ENCODE measurements at regions not wholly inside any gene's neighbourhood (a gene's known extent, or its start where the extent isn't known, plus 50 kb on each side); places are given as distances from the start of the nearest gene placed in this dataset.

DNA sequence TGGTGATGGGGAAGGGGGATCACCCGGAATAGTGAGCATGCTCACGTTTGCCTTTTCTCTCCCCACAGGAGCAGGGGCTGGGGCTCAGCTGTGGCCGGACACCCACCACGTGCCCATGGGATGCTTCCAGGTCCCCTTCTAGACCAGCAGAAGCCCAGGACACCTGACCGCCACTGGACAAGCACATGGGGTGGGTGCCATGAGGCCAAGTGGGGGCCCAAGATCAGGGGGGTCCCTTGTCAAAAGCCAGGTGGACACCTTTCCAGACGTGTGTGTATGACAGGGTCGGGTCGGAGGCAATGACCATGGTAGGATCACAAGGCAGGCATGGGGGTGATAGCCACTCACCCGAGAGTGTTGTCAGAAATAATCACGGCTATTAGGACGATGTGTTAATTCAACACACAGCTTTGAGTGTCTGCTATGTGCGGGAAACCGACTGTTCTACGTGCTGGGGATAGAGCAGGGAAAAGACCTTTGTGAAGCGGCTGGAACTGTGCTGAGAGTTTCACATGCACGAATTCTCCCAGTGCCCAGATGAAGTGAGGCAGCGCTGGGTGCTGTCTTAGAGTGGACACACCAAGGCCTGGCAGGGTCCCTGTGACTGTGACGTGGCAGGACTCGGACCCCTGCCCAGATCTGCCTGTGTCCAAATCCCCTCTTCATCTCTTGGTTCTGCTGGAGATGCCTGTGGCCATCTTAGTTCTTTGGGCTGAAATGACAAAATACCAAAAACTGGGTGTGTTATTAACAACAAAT lies 244.7 kb downstream of the NDUFA10 start:
- no peak for DNase-seq
- intact Hi-C loops (cut with DNase I; ENCODE audit: low total_unique reads): no loop called here

DNA sequence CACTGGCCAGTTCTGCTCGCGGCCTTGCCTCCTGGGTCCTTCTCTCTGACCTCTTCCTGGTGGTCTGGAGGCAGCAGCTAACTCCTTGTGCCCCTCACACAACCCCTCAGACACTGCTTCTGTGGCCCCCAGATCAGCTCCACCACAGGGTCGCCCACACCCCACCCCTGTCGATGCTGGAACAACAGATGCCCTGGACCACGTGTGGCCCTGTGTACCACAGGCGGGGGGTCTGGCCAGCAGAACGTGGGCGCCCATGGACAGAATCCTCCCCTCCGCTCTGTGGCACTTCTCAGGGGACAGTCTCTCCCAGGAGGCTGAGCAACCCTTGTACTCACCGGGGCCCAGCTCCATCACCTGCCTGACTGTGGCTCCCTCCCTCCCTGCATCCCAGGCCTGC lies 245.6 kb downstream of the NDUFA10 start:
- H3K27ac ChIP-seq: no peak overlapping the region
- no peak overlapping the region for H3K4me3 ChIP-seq
- whole genome bisulfite sequencing, 5 donors: 84 to 95% (median 90%) methylated on average over 10 of the region's 10 CpGs
- intact Hi-C loops (cut with DNase I; ENCODE audit: low total_unique reads): no loop called here
- H3K27me3 ChIP-seq: peaks cover 0 to 20% (median 0%) of the 10 kb centered on the region in 3 donors
- no peaks in the 10 kb centered on the region for H3K4me1 ChIP-seq
- TF ChIP-seq POLR2AphosphoS5 (IDR thresholded peaks at IDR 0.05) (no peak), EP300 (IDR thresholded peaks at IDR 0.05) (no peak), POLR2A (IDR thresholded peaks at IDR 0.05) (no peak)
- TF ChIP-seq, protein P1, sequence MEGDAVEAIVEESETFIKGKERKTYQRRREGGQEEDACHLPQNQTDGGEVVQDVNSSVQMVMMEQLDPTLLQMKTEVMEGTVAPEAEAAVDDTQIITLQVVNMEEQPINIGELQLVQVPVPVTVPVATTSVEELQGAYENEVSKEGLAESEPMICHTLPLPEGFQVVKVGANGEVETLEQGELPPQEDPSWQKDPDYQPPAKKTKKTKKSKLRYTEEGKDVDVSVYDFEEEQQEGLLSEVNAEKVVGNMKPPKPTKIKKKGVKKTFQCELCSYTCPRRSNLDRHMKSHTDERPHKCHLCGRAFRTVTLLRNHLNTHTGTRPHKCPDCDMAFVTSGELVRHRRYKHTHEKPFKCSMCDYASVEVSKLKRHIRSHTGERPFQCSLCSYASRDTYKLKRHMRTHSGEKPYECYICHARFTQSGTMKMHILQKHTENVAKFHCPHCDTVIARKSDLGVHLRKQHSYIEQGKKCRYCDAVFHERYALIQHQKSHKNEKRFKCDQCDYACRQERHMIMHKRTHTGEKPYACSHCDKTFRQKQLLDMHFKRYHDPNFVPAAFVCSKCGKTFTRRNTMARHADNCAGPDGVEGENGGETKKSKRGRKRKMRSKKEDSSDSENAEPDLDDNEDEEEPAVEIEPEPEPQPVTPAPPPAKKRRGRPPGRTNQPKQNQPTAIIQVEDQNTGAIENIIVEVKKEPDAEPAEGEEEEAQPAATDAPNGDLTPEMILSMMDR (IDR thresholded peaks at IDR 0.05): no peak
- peaks cover 0 to 15% (median 4%) of the 10 kb centered on the region in 4 donors for H3K9me3 ChIP-seq
- DNase-seq: peak in 1 of 2 donors; percentile 19
- H3K36me3 ChIP-seq: no peaks in the 10 kb centered on the region

More for the DNA sequence above, 244.7 kb downstream of the NDUFA10 start:
- H3K9me3 ChIP-seq: peaks cover 0 to 15% (median 4%) of the 10 kb centered on the region in 4 donors
- no peak overlapping the region for H3K4me3 ChIP-seq
- peaks cover 0 to 20% (median 0%) of the 10 kb centered on the region in 3 donors for H3K27me3 ChIP-seq
- H3K27ac ChIP-seq: no peak overlapping the region
- no peak for TF ChIP-seq EP300 (IDR thresholded peaks at IDR 0.05)
- TF ChIP-seq POLR2A (IDR thresholded peaks at IDR 0.05): no peak
- TF ChIP-seq POLR2AphosphoS5 (IDR thresholded peaks at IDR 0.05): no peak
- TF ChIP-seq, protein P1 (IDR thresholded peaks at IDR 0.05): no peak
- no peaks in the 10 kb centered on the region for H3K36me3 ChIP-seq
- no peaks in the 10 kb centered on the region for H3K4me1 ChIP-seq
- WGBS, 5 donors: 87 to 92% (median 89%) methylated on average over 19 of the region's 19 CpGs

DNA sequence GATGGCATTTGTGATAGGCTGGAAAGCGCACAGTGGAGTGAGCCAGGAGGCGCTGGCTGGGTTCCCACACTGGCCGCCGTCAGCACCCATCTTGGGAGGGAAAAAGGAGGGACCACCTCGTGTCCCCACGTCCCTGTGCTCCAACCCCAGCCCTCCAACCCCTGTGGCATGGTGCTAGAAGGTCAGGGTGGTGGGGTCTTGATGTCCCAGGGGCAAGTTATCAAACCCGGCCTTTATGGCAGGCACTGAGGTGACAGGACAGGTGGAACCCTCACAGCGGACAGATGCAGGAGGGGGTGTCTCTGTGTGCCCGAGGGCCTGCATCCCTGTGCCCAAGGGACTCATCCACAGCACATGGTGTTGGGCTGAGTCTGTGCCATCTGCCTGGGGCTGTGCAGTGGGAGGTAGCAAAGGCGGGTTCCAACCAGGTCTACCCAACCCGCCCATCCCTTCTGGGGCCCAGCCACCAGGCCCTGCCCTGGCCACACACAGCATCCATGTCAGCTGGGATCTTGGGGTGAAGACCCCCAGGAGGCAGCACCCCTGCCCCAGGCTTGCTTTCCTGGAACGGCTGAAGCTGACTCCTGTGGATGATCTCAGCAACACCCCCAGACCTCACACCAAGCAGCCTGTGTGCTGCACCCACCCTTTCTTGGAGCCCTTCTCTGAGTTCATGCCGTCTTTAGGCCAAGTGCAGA lies 246.1 kb downstream of the NDUFA10 start:
- Histone ChIP-seq H3K9me3 (peaks cover 0 to 15% (median 4%) of the 10 kb centered on the region in 4 donors), H3K4me1 (no peaks in the 10 kb centered on the region), H3K27me3 (peaks cover 0 to 24% (median 0%) of the 10 kb centered on the region in 3 donors), H3K4me3 (no peak overlapping the region), H3K27ac (no peak overlapping the region), H3K36me3 (no peaks in the 10 kb centered on the region)
- DNase-seq: peak in 1 of 2 donors; percentile 19
- TF ChIP-seq EP300 (IDR thresholded peaks at IDR 0.05) (no peak), POLR2A (IDR thresholded peaks at IDR 0.05) (no peak), POLR2AphosphoS5 (IDR thresholded peaks at IDR 0.05) (no peak)
- TF ChIP-seq, protein P1 (IDR thresholded peaks at IDR 0.05): no peak
- intact Hi-C loops (cut with DNase I; ENCODE audit: low total_unique reads): no loop called here
- whole genome bisulfite sequencing, 5 donors: 81 to 94% (median 87%) methylated on average over 7 to 13 of the region's 13 CpGs

DNA sequence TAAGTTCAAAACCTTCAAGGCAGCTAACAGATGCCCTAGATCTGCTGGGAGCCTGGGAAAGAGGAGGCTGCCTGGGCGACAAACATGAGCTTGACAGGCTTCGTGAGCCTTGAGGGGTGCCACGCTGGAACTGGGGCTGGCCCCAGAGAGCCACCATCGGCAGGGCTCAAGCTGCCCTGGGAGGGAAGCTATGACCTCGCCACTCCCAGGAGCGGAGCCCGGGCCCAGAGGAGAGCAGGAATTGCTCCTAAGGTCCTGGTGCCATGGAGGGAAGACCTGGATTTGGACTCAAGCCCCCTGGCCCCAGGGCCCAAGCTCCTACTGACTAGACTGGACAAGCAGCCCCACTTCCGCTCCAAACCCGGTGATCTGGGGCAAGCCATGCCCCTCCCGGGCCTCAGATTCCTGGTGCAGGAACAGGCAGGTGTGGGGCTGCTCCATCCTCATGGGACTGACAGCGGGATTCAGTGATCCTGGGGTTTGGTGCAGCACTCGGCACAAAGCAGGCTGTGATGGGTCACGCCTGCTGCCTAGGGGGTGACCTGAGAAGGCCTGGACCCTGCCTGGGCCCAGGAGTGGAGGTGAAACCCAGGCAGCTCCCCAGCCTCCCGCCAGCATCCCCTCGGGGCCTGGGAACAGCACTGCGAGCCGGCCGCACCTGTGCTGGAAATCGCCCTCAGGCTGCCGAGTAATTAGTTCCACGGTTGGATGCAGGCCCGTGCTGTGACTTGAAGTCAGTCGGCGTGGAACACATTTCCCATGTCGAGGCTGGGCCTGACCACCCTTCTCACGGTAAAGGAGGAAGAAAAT lies 246.9 kb downstream of the NDUFA10 start:
- H3K27ac ChIP-seq: no peak overlapping the region
- intact Hi-C loops (cut with DNase I; ENCODE audit: low total_unique reads): no loop called here
- H3K27me3 ChIP-seq: peaks cover 0 to 26% (median 0%) of the 10 kb centered on the region in 3 donors
- no peak overlapping the region for H3K4me3 ChIP-seq
- H3K4me1 ChIP-seq: no peaks in the 10 kb centered on the region
- peak in 1 of 2 donors; percentile 14 for DNase-seq
- WGBS, 5 donors: 85 to 92% (median 89%) methylated on average over 13 to 26 of the region's 26 CpGs
- H3K9me3 ChIP-seq: peaks cover 0 to 15% (median 4%) of the 10 kb centered on the region in 4 donors
- TF ChIP-seq POLR2AphosphoS5 (IDR thresholded peaks at IDR 0.05): no peak
- no peak for TF ChIP-seq EP300 (IDR thresholded peaks at IDR 0.05)
- no peak for TF ChIP-seq POLR2A (IDR thresholded peaks at IDR 0.05)
- TF ChIP-seq, protein P1 (IDR thresholded peaks at IDR 0.05): no peak
- no peaks in the 10 kb centered on the region for H3K36me3 ChIP-seq

Measured in stomach (tissue), 8 donors.